HUES64 (cell line): ENCODE measurements at regions not wholly inside any gene's neighbourhood (a gene's known extent, or its start where the extent isn't known, plus 50 kb on each side); places are given as distances from the start of the nearest gene placed in this dataset.
"Not testable (repeated sequence)": the region's sequence is repeated elsewhere in the genome, so short reads cannot be mapped to it uniquely, and the experiment has no call there.

Experiments
- H3K27ac ChIP-seq: 2 replicates; pipeline ENCODE4 v1.7.0; 2013; ENCODE audit warnings: low read depth, low read length, inconsistent platforms
- H3K27me3 ChIP-seq: 2 replicates; pipeline ENCODE4 v1.6.1; 2013; ENCODE audit warnings: mild to moderate bottlenecking, low read length; ENCODE audit not compliant: insufficient read depth
- H3K36me3 ChIP-seq: 2 replicates; pipeline ENCODE4 v1.6.1; 2013; ENCODE audit warnings: mild to moderate bottlenecking, low read length; ENCODE audit not compliant: insufficient read depth
- H3K4me1 ChIP-seq: 2 replicates; pipeline ENCODE4 v1.6.1; 2013; ENCODE audit warnings: mild to moderate bottlenecking, low read length, moderate library complexity; ENCODE audit not compliant: insufficient read depth
- H3K4me3 ChIP-seq: 2 replicates; pipeline ENCODE4 v1.5.1; 2013; ENCODE audit warnings: mild to moderate bottlenecking, low read length, moderate library complexity
- H3K9ac ChIP-seq: 2 replicates; pipeline ENCODE4 v1.6.1; 2013; ENCODE audit warnings: mild to moderate bottlenecking, low read depth, low read length
- H3K9me3 ChIP-seq: 2 replicates; pipeline ENCODE4 v1.6.1; 2013; ENCODE audit warnings: low read depth, low read length; ENCODE audit not compliant: insufficient read depth
- WGBS: fragments of 150-250, 120-280 bp; methylation state at CpG from one replicate; pipeline ENCODE4 v1.1.7; 2013; ENCODE audit warnings: missing lambda C conversion rate; 5-methylcytosine and 5-hydroxymethylcytosine counted together

DNA sequence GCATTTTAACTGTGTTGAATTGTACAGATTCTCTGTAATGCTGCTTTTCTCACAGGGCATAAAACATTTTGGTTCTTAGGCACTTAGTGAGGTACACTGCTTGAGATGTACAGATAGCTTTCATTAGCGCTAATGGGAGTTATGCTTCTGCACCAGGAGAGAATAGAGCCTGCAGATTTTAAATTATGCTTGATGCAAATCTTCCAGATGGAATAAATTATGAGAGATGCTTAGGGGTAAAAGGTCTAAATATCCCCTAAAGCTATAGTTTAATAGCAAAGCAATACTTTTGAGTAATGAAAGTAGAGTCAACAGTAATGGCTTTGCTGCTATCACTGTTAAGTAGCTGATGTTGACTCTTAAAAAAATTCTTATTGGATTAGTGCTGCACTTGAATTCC lies 248.9 kb downstream of the S1PR1 start:
- 52% methylated on average over 1 of the region's 1 CpG for WGBS

DNA sequence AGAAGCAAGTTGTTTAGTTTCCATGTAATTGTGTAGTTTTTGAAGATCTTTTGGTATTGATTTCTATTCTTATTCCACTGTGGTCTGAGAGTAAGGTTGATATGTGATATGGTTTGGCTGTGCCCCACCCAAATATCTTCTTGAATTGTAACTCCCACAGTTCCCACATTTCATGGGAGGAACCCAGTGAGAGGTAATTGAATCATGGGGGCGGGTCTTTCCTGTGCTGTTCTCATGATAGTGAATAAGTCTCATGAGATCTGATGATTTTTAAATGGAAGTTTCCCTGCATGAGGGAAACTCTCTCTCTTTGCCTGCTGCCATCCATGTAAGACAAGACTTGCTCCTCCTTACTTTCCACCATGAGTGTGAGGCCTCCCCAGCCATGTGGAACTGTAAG lies 255.3 kb downstream of the S1PR1 start:
- 100% methylated on average over 1 of the region's 1 CpG for WGBS
- not testable (repeated sequence) for H3K4me3 ChIP-seq, H3K27me3 ChIP-seq, H3K9ac ChIP-seq, H3K36me3 ChIP-seq, H3K27ac ChIP-seq, H3K9me3 ChIP-seq, H3K4me1 ChIP-seq

More for the DNA sequence above, 248.9 kb downstream of the S1PR1 start:
- no peaks in the 10 kb centered on the region for H3K9me3 ChIP-seq
- H3K9ac ChIP-seq = no peak overlapping the region
- no peak overlapping the region for H3K27ac ChIP-seq
- H3K4me3 ChIP-seq = no peak overlapping the region
- H3K27me3 ChIP-seq = no peaks in the 10 kb centered on the region
- no peaks in the 10 kb centered on the region for H3K36me3 ChIP-seq
- no peaks in the 10 kb centered on the region; the same call in 1 of the 2 replicates for H3K4me1 ChIP-seq

DNA sequence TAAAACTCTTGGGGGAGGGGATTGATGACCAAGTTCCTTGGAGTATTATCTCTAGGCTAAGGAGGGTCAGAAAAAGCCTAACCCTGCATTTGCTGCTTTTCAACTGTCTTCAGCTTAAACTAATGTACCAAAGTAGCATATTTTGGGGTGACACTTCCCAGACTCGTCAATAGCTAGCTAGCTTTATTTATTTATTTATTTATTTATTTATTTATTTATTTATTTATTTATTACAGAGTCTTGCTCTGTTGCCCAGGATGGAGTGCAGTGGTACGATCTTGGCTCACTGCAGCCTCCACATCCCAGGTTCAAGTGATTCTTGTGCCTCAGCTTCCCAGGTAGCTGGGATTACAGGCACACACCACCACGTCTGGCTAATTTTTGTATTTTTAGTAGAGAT lies 257.1 kb downstream of the S1PR1 start:
- H3K9me3 ChIP-seq, H3K4me1 ChIP-seq, H3K36me3 ChIP-seq, H3K27ac ChIP-seq, H3K9ac ChIP-seq, H3K4me3 ChIP-seq, H3K27me3 ChIP-seq: not testable (repeated sequence)
- 95% methylated on average over 2 of the region's 3 CpGs for WGBS

DNA sequence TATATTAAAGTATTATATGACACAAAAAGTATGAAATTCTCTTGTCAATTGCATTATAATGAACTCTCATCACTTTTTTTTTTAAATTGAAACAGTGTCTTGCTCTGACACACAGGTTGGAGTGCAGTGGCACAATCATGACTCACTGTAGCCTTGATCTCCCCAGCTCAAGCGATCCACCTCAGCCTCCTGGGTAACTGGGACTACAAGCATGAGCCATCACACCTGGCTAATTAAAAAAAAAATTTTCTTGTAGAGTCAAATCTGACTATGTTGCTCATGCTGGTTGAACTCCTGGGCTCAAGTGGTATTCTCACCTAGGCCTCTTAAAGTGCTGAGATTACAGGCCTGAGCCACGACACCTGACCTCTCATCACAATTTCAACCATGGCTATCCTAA lies 259.3 kb downstream of the S1PR1 start:
- no peaks in the 10 kb centered on the region for H3K27me3 ChIP-seq
- 92% methylated on average over 2 of the region's 2 CpGs for WGBS

DNA sequence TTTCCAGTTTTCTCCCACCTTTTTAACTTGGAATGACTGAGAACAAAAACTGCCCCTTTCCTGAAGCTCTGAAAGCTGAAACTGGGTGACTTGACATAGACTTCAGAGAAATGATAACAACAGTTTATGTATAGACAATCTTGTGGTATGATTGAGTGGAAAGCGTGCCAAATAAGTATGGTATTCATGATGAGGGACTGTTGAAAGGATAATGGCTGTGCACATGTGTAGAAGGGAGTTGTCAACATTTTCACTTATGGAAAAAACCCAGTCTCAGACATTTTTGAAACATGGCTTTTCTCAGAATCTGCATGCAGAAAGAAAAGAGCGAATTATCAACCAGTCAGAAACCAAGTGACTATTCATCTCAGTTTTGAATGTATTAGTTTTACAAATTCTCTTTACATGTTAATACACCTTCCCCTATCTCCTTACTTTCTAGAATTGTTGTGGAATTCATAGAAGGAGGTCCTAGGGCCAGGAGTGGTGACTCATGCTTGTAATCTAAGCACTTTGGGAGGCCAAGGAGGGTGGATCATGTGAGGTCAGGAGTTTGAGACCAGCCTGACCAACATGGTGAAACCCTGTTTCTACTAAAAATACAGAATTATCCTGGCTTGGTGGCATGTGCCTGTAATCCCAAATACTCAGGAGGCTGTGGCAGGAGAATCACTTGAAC lies 261.2 kb downstream of the S1PR1 start:
- no peaks in the 10 kb centered on the region for H3K9me3 ChIP-seq
- H3K27me3 ChIP-seq = no peaks in the 10 kb centered on the region
- H3K4me3 ChIP-seq = no peak overlapping the region
- H3K9ac ChIP-seq = no peak overlapping the region
- WGBS = 87% methylated on average over 2 of the region's 2 CpGs
- no peak overlapping the region for H3K27ac ChIP-seq
- no peaks in the 10 kb centered on the region for H3K4me1 ChIP-seq
- H3K36me3 ChIP-seq = no peaks in the 10 kb centered on the region

More for the DNA sequence above, 259.3 kb downstream of the S1PR1 start:
- no peaks in the 10 kb centered on the region for H3K4me1 ChIP-seq
- H3K27ac ChIP-seq = no peak overlapping the region
- no peak overlapping the region for H3K4me3 ChIP-seq
- H3K36me3 ChIP-seq = no peaks in the 10 kb centered on the region
- no peak overlapping the region for H3K9ac ChIP-seq
- H3K9me3 ChIP-seq = no peaks in the 10 kb centered on the region

DNA sequence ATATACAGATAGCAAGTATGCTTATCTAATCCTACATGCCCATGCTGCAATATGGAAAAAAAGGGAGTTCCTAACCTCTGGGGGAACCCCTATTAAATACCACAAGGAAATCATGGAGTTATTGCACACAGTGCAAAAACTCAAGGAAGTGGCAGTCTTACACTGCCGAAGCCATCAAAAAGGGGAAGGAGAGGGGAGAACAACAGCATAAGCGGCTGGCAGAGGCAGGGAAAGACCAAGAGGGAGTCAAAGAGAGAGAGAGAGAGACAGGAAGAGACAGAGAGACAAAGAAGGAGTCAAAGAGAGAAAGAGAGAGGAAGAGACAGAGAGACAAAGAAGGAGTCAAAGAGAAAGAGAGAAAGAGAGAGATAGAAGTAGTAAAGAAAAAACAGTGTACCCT lies 267.3 kb downstream of the S1PR1 start:
- WGBS = 95% methylated on average over 2 of the region's 2 CpGs
- not testable (repeated sequence) for H3K9ac ChIP-seq, H3K4me1 ChIP-seq, H3K4me3 ChIP-seq, H3K27ac ChIP-seq, H3K36me3 ChIP-seq, H3K9me3 ChIP-seq, H3K27me3 ChIP-seq

DNA sequence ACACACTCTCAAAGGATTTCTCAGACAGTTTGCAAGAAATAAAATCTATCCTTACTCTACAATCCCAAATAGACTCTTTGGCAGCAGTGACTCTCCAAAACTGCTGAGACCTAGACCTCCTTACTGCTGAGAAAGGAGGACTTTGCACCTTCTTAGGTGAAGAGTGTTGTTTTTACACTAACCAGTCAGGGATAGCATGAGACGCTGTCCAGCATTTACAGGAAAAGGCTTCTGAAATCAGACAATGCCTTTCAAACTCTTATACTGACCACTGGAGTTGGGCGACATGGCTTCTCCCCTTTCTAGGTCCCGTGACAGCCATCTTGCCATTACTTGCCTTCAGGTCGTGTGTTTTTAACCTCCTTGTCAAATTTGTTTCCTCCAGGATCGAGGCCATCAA lies 268.4 kb downstream of the S1PR1 start:
- H3K9me3 ChIP-seq, H3K4me1 ChIP-seq, H3K27me3 ChIP-seq, H3K4me3 ChIP-seq, H3K9ac ChIP-seq, H3K27ac ChIP-seq, H3K36me3 ChIP-seq: not testable (repeated sequence)
- 96% methylated on average over 5 of the region's 5 CpGs for WGBS

DNA sequence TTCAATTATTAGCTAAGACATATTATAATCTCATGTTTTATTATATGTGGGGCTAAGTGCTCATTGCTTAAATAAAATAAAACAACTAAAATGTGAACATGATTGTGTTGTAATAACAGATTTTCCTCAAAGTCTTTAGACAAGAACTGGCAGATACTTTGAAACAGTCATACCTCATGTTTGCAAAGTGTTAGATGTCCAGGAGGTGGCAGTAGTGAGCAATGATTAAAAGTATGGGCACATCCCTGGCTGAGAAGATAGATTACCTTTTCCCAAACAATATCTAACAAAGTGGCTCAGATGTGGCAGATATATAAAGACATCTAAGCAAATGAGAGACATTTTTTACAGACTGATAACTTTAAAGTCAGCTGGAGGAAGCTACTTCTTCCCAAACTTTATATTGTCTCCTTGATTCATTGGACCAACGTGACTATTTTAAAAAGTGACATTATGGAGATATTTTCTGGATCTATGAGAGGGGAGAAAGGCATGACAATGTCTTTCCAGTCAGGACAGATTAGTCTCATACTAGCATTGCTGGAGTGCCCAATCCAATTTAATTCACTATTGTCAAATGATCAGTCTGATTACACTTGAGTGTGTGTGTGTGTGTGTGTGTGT lies 269.8 kb downstream of the S1PR1 start:
- Histone ChIP-seq H3K4me1 (no peaks in the 10 kb centered on the region), H3K9me3 (no peaks in the 10 kb centered on the region), H3K27ac (no peak overlapping the region), H3K4me3 (no peak overlapping the region), H3K36me3 (no peaks in the 10 kb centered on the region), H3K27me3 (no peaks in the 10 kb centered on the region), H3K9ac (no peak overlapping the region)
- WGBS = 87% methylated on average over 1 of the region's 1 CpG

DNA sequence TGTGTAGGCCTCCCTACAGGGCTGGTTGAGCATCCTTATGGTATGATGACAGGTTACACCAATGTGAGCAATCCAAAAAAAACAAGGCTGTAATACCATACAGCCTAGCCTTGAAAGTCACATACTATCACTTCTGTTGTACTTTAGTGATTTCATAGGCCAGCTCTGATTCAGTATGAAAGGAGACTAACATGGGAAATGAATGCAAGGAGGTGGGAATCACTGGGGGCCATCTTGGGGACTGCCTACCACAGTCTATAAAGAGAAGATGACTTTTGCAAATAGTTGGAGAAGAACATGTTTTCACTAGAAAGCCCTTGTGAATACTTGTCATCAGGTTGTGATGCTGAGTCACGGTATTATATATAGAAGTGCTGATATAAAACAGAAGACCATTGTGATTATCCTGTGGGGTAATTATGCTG lies 270.7 kb downstream of the S1PR1 start:
- H3K36me3 ChIP-seq = no peaks in the 10 kb centered on the region
- WGBS = 97% methylated on average over 1 of the region's 1 CpG
- no peaks in the 10 kb centered on the region for H3K9me3 ChIP-seq
- H3K27me3 ChIP-seq = no peaks in the 10 kb centered on the region
- H3K9ac ChIP-seq = no peak overlapping the region
- no peak overlapping the region for H3K27ac ChIP-seq
- no peaks in the 10 kb centered on the region for H3K4me1 ChIP-seq
- no peak overlapping the region for H3K4me3 ChIP-seq

DNA sequence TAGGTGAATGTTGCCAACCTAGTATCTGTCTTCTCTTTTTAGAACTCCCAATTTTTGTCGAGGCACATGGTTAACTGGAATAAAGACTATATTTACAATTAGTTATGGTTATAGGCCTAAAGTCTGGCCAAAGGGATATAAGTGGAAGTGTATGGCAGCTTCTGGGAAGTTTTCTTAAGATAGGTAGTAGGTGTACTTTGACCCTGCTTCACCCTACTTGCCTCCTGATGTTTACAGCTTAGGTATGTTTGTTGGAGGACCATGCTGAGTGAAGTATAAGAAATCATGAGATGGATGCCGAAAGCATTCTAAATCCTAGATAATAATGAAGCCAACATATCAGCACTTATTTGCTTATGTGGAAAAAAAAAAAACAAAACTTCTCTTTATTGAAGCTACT lies 272.1 kb downstream of the S1PR1 start:
- Histone ChIP-seq H3K4me1 (no peaks in the 10 kb centered on the region), H3K9ac (no peak overlapping the region), H3K27ac (no peak overlapping the region), H3K27me3 (no peaks in the 10 kb centered on the region), H3K4me3 (no peak overlapping the region), H3K36me3 (no peaks in the 10 kb centered on the region), H3K9me3 (no peaks in the 10 kb centered on the region)
- WGBS = 100% methylated on average over 1 of the region's 2 CpGs

DNA sequence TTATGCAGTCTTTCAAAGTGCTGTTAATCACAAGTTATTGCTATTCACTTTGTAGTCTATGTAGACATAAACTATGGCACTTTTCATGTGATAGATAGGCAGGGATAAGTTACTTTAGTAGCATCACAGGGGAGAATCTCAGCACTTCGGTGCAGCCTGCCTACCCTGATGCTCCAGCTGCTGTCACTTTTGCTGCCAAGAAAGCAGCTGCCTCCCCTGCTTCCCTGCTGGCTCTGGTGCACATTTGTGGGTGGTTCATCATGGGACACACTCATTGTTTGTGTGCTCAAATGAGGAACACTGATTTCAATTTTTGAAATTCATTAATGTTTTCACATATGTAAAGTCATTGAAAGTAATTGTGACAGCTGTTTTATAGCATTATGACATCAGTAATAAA lies 272.6 kb downstream of the S1PR1 start:
- H3K4me3 ChIP-seq = no peak overlapping the region
- H3K27me3 ChIP-seq = no peaks in the 10 kb centered on the region
- H3K9ac ChIP-seq = no peak overlapping the region
- no peaks in the 10 kb centered on the region for H3K9me3 ChIP-seq
- no peak overlapping the region for H3K27ac ChIP-seq
- WGBS = 89% methylated on average over 1 of the region's 1 CpG
- H3K36me3 ChIP-seq = no peaks in the 10 kb centered on the region
- no peaks in the 10 kb centered on the region for H3K4me1 ChIP-seq
